ENCODE measurements at regions not wholly inside any gene's neighbourhood (a gene's known extent, or its start where the extent isn't known, plus 50 kb on each side); places are given as distances from the start of the nearest gene placed in this dataset.
A peak's percentile ranks its signal among the peaks of the same experiment; 100 is the strongest.
"Not testable (repeated sequence)": the region's sequence is repeated elsewhere in the genome, so short reads cannot be mapped to it uniquely, and the experiment has no call there.

DNA sequence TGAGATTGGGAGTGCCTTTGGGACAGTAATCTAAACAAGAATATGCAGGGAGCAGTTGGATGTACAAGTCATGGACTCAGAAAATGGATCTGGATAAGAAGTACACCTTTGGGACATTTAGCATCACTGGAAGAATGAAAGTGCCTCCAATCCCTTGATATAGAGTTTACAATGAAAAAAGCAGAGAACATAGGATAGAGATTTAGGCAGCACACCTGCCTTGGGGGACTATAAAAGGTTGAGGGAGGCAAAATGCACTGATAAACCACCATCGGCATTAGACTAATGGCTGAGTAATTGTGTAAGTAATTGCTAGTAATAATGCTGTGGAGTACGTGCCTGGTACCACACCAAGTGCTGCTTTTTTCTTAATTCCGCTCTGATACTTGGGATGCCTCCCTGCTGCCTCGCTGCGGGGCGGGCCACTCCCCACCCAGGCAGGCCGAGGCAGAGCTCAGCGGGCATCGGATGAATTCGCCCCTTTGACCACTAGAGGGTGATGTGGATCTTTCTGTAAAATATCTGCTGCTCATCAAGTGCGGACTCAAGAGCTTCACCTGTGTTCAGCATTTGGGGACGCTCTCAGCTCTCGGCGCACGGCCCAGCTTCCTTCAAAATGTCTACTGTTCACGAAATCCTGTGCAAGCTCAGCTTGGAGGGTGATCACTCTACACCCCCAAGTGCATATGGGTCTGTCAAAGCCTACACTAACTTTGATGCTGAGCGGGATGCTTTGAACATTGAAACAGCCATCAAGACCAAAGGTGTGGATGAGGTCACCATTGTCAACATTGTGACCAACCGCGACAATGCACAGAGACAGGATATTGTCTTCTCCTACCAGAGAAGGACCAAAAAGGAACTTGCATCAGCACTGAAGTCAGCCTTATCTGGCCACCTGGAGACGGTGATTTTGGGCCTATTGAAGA is 99.9 kb downstream of the ANKRD18B start:
- H3K9me3 ChIP-seq (ENCODE audit: control insufficient read depth, low read length): no peaks in the 10 kb centered on the region
- 34 to 47% methylated on average over 12 to 20 of the region's 20 CpGs for WGBS, 2 experiments (ENCODE audit: insufficient coverage in 1 of 2, insufficient read length in 1 of 2)
- no peak overlapping the region for H3K4me3 ChIP-seq (ENCODE audit: low read length)
- Mint-ChIP-seq H3K4me1 (peaks cover 2% of the 10 kb centered on the region), H3K27me3 (ENCODE audit: insufficient read depth) (peaks cover 22% of the 10 kb centered on the region), H3K36me3 (ENCODE audit: low read depth) (no peaks in the 10 kb centered on the region), H3K4me3 (no peak overlapping the region), H3K9me3 (peaks cover 2% of the 10 kb centered on the region), H3K27ac (no peak overlapping the region)
- H3K4me1 ChIP-seq (ENCODE audit: control insufficient read depth, insufficient read depth, low read length): no peaks in the 10 kb centered on the region
- TF ChIP-seq, protein P1, sequence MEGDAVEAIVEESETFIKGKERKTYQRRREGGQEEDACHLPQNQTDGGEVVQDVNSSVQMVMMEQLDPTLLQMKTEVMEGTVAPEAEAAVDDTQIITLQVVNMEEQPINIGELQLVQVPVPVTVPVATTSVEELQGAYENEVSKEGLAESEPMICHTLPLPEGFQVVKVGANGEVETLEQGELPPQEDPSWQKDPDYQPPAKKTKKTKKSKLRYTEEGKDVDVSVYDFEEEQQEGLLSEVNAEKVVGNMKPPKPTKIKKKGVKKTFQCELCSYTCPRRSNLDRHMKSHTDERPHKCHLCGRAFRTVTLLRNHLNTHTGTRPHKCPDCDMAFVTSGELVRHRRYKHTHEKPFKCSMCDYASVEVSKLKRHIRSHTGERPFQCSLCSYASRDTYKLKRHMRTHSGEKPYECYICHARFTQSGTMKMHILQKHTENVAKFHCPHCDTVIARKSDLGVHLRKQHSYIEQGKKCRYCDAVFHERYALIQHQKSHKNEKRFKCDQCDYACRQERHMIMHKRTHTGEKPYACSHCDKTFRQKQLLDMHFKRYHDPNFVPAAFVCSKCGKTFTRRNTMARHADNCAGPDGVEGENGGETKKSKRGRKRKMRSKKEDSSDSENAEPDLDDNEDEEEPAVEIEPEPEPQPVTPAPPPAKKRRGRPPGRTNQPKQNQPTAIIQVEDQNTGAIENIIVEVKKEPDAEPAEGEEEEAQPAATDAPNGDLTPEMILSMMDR (conservative IDR thresholded peaks at IDR 0.05): peak; percentile 94
- DNase-seq: peak; percentile 92
- no peaks in the 10 kb centered on the region for H3K27me3 ChIP-seq (ENCODE audit: control insufficient read depth, insufficient read depth, low read length, poor library complexity, severe bottlenecking)
- no peak overlapping the region for H3K9ac ChIP-seq (ENCODE audit: extremely low read depth, low read length, poor library complexity, severe bottlenecking)
- H3K27ac ChIP-seq (ENCODE audit: low read depth, low read length): no peak overlapping the region
- no peaks in the 10 kb centered on the region for H3K36me3 ChIP-seq (ENCODE audit: control insufficient read depth, insufficient read depth, low read length)

DNA sequence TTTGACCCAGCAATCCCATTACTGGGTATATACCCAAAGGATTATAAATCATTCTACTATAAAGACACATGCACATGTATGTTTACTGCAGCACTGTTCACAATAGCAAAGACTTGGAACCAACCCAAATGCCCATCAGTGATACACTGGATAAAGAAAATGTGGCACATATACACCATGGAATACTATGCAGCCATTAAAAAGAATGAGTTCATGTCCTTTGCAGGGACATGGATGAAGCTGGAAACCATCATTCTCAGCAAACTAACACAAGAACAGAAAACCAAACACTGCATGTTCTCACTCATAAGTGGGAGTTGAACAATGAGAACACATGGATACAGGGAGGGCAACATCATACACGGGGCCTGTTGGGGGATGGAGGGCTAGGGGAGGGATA is 104.3 kb downstream of the ANKRD18B start:
- H3K27ac ChIP-seq (ENCODE audit: low read depth, low read length); H3K4me3 ChIP-seq (ENCODE audit: low read length); H3K9me3 Mint-ChIP-seq; H3K36me3 ChIP-seq (ENCODE audit: control insufficient read depth, insufficient read depth, low read length); H3K4me1 ChIP-seq (ENCODE audit: control insufficient read depth, insufficient read depth, low read length); DNase-seq; H3K36me3 Mint-ChIP-seq (ENCODE audit: low read depth); H3K9me3 ChIP-seq (ENCODE audit: control insufficient read depth, low read length); H3K27me3 ChIP-seq (ENCODE audit: control insufficient read depth, insufficient read depth, low read length, poor library complexity, severe bottlenecking); H3K27ac Mint-ChIP-seq; H3K9ac ChIP-seq (ENCODE audit: extremely low read depth, low read length, poor library complexity, severe bottlenecking); H3K4me3 Mint-ChIP-seq; H3K4me1 Mint-ChIP-seq: not testable (repeated sequence)
- WGBS, 2 experiments (ENCODE audit: insufficient coverage in 1 of 2, insufficient read length in 1 of 2): 80 to 94% methylated on average over 1 of the region's 1 CpG
- H3K27me3 Mint-ChIP-seq (ENCODE audit: insufficient read depth): peaks cover 12% of the 10 kb centered on the region

DNA sequence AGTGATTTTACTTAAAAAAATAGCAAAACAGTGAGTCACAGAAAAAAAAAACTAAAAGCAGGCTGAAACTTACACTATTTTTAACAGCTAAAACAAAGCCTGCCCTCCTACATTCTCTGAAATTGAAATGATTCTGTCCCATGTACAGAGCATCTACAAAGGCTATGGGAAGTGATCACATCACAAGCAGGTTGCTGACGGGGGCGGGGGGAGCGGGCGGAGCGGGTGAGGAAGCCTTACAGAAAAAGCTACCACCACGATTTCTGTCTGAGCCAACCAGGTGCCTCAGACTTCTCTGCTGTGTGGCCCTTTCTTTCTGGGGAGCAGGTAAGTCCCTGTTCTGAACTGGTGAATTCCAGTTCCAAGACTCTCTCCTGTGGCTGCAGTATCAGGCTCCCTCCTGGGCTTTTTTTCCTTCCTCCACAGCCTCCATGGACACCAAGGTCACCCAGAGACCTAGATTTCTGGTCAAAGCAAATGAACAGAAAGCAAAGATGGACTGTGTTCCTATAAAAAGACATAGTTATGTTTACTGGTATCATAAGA is 104.9 kb downstream of the ANKRD18B start:
- no peaks in the 10 kb centered on the region for H3K9me3 Mint-ChIP-seq
- H3K27me3 ChIP-seq (ENCODE audit: control insufficient read depth, insufficient read depth, low read length, poor library complexity, severe bottlenecking): peaks cover 2% of the 10 kb centered on the region
- TF ChIP-seq, protein P1 (conservative IDR thresholded peaks at IDR 0.05): no peak
- no peak overlapping the region for H3K4me3 Mint-ChIP-seq
- no peak overlapping the region for H3K27ac ChIP-seq (ENCODE audit: low read depth, low read length)
- no peaks in the 10 kb centered on the region for H3K36me3 Mint-ChIP-seq (ENCODE audit: low read depth)
- H3K4me3 ChIP-seq (ENCODE audit: low read length): no peak overlapping the region
- 77 to 82% methylated on average over 1 to 6 of the region's 6 CpGs for WGBS, 2 experiments (ENCODE audit: insufficient coverage in 1 of 2, insufficient read length in 1 of 2)
- H3K9ac ChIP-seq (ENCODE audit: extremely low read depth, low read length, poor library complexity, severe bottlenecking): no peak overlapping the region
- peaks cover 13% of the 10 kb centered on the region for H3K27me3 Mint-ChIP-seq (ENCODE audit: insufficient read depth)
- H3K4me1 Mint-ChIP-seq: peaks cover 2% of the 10 kb centered on the region
- H3K9me3 ChIP-seq (ENCODE audit: control insufficient read depth, low read length): no peaks in the 10 kb centered on the region
- no peak overlapping the region for H3K27ac Mint-ChIP-seq
- H3K4me1 ChIP-seq (ENCODE audit: control insufficient read depth, insufficient read depth, low read length): no peaks in the 10 kb centered on the region
- no peak for DNase-seq
- H3K36me3 ChIP-seq (ENCODE audit: control insufficient read depth, insufficient read depth, low read length): no peaks in the 10 kb centered on the region

Data from endodermal cell (in vitro differentiated cells).